T-cell (primary cell): ENCODE measurements at regions not wholly inside any gene's neighbourhood (a gene's known extent, or its start where the extent isn't known, plus 50 kb on each side); places are given as distances from the start of the nearest gene placed in this dataset.
"Not testable (repeated sequence)": the region's sequence is repeated elsewhere in the genome, so short reads cannot be mapped to it uniquely, and the experiment has no call there.

Experiments used
- ATAC-seq, 4 experiments: fragments of 200-7000 bp in 3 of 4; fragments of 150-1000 bp in 1 of 4; cut with Tn5 transposase; replicated peaks in 1 of 4; 1 replicate in 3 of 4; 2 replicates in 1 of 4; pipeline ENCODE4 v1.10.0; 2021; ENCODE audit warnings: moderate library complexity in 3 of 4, mild to moderate bottlenecking in 2 of 4, moderate number of reproducible peaks in 1 of 4
- CTCF ChIA-PET, 2 donors: fragments of 300-600 bp; sonication (Branson Sonifier 250); formaldehyde crosslinking; loops; one replicate each; lab custom pipeline; 2022; ENCODE audit warnings: antibody characterized with exemption in 2 of 2; lab: Charles Lee
- POLR2A ChIA-PET, 2 donors: fragments of 300-600 bp; sonication (Branson Sonifier 250); formaldehyde crosslinking; loops; one replicate each; lab custom pipeline; 2022; ENCODE audit warnings: antibody characterized with exemption in 2 of 2; lab: Charles Lee
- DNase-seq, 35 experiments: peaks; one replicate each; pipeline versions ENCODE4 v3.0.0 to v3.0.0-alpha.2; 2013 to 2023
- H3K27ac ChIP-seq: one replicate; pipeline ENCODE4 v1.5.1; 2013; ENCODE audit warnings: low read length
- H3K27me3 ChIP-seq, 2 experiments: replicated peaks in 1 of 2; 1 replicate in 1 of 2; 2 replicates in 1 of 2; pipeline versions ENCODE4 v1.6.1 to v1.7.0; 2013; ENCODE audit warnings: low read length in 1 of 2, mixed read lengths in 1 of 2; ENCODE audit not compliant: control insufficient read depth in 2 of 2, insufficient read depth in 2 of 2; ENCODE audit errors: extremely low read depth in 1 of 2
- H3K36me3 ChIP-seq, 2 donors: 1 replicate in 1 of 2; 2 replicates in 1 of 2; pipeline versions ENCODE4 v1.6.1 to v1.7.0; 2013; ENCODE audit warnings: low read length in 1 of 2; ENCODE audit not compliant: control insufficient read depth in 2 of 2, insufficient read depth in 1 of 2; ENCODE audit errors: extremely low read depth in 1 of 2
- H3K4me1 ChIP-seq, 2 experiments: 1 replicate in 1 of 2; 2 replicates in 1 of 2; pipeline versions ENCODE4 v1.6.1 to v1.7.0; 2013; ENCODE audit warnings: low read length in 2 of 2, mixed read lengths in 1 of 2; ENCODE audit not compliant: insufficient read depth in 2 of 2, control insufficient read depth in 1 of 2; ENCODE audit errors: extremely low read depth in 1 of 2
- H3K4me3 ChIP-seq, 2 donors: 1 replicate in 1 of 2; 2 replicates in 1 of 2; pipeline versions ENCODE4 v1.5.1 to v1.7.0; 2013; ENCODE audit warnings: mild to moderate bottlenecking in 2 of 2, low read length in 1 of 2, moderate library complexity in 1 of 2; ENCODE audit not compliant: control insufficient read depth in 1 of 2; ENCODE audit errors: extremely low read depth in 1 of 2
- H3K9me3 ChIP-seq: 2 replicates; pipeline ENCODE4 v1.7.0; 2013
- H3K27ac Mint-ChIP-seq, 2 donors: one replicate each; pipeline ENCODE4 v1.8.0; 2020 to 2021; ENCODE audit warnings: mild to moderate bottlenecking in 2 of 2, mixed read lengths in 2 of 2
- H3K27me3 Mint-ChIP-seq, 2 donors: one replicate each; pipeline ENCODE4 v1.8.0; 2021 to 2022; ENCODE audit warnings: mixed read lengths in 2 of 2
- H3K36me3 Mint-ChIP-seq: one replicate; pipeline ENCODE4 v1.8.0; 2021; ENCODE audit warnings: mixed read lengths
- H3K4me1 Mint-ChIP-seq, 3 donors: one replicate each; pipeline ENCODE4 v1.8.0; 2020 to 2022; ENCODE audit warnings: mixed read lengths in 3 of 3, mild to moderate bottlenecking in 1 of 3
- H3K4me3 Mint-ChIP-seq, 3 donors: one replicate each; pipeline ENCODE4 v1.8.0; 2020 to 2022; ENCODE audit warnings: mild to moderate bottlenecking in 3 of 3, mixed read lengths in 3 of 3, moderate library complexity in 3 of 3
- H3K9me3 Mint-ChIP-seq, 3 donors: one replicate each; pipeline ENCODE4 v1.8.0; 2020 to 2022; ENCODE audit warnings: mixed read lengths in 3 of 3
- WGBS: methylation state at CpG from one replicate; pipeline ENCODE4 v1.1.5; 2013; ENCODE audit warnings: missing lambda C conversion rate; ENCODE audit not compliant: insufficient coverage; 5-methylcytosine and 5-hydroxymethylcytosine counted together

DNA sequence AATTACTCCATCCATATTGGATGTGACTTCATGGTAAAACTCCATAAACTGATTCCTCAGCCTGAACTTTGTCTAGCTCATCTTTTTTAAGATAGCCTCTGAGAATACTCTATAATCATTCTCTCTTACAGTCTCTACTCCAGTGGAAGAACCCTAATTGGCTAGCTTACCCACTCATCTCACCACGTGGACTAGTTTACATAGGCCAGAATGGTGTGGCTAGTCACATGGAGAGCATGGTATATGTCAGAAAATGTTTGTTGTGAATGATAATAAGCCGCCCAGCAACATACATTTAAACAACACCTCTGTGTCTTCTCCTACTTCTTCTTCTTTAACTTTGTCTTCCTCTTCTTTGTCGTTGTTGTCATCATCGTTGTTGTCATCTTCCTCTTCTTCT, 389.2 kb upstream of the LRRC3B start:
- H3K4me3 ChIP-seq = no peak overlapping the region
- DNase-seq (no peak), ATAC-seq (no peak)
- no peaks in the 10 kb centered on the region for H3K9me3 ChIP-seq
- POLR2A ChIA-PET = no interaction called here
- H3K4me1 ChIP-seq = no peaks in the 10 kb centered on the region
- no peak overlapping the region for H3K4me3 Mint-ChIP-seq
- H3K27ac ChIP-seq = no peak overlapping the region
- H3K27me3 Mint-ChIP-seq = no peaks in the 10 kb centered on the region
- WGBS = 95% methylated on average over 2 of the region's 4 CpGs
- no peaks in the 10 kb centered on the region for H3K4me1 Mint-ChIP-seq
- no peaks in the 10 kb centered on the region for H3K36me3 ChIP-seq
- no peak overlapping the region for H3K27ac Mint-ChIP-seq
- CTCF ChIA-PET = no interaction called here
- peaks cover 2 to 11% (median 4%) of the 10 kb centered on the region in 3 donors for H3K9me3 Mint-ChIP-seq
- H3K27me3 ChIP-seq = no peaks in the 10 kb centered on the region
- no peaks in the 10 kb centered on the region for H3K36me3 Mint-ChIP-seq

DNA sequence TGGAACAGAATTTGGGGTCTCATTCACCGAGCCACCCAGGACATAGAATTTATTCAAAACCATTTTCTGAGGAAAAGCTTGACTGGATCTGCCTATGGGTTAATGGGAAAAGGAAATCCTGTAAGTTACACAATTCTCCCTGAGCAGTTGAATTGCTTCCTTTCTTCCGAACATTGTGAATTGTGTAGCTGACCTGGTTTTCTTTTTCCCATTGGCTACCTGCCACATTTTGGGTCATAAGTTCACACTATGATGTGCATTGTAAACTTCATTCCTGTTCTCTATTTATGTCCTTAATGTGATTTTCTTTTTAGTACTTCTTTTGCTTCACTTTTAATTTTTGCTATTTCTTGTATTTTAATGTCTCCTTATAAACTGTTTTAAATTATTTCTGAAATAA, 386.0 kb upstream of the LRRC3B start:
- H3K27ac ChIP-seq = no peak overlapping the region
- no peak overlapping the region for H3K27ac Mint-ChIP-seq
- H3K27me3 Mint-ChIP-seq = no peaks in the 10 kb centered on the region
- H3K9me3 ChIP-seq = no peaks in the 10 kb centered on the region
- ChIA-PET CTCF (no interaction called here), POLR2A (no interaction called here)
- H3K4me3 ChIP-seq = no peak overlapping the region
- ATAC-seq (no peak), DNase-seq (no peak)
- no peaks in the 10 kb centered on the region for H3K27me3 ChIP-seq
- no peaks in the 10 kb centered on the region for H3K4me1 ChIP-seq
- WGBS = no CpG with 5 or more reads among the region's 2 CpGs
- no peaks in the 10 kb centered on the region for H3K36me3 Mint-ChIP-seq
- H3K9me3 Mint-ChIP-seq = peaks cover 0 to 14% (median 2%) of the 10 kb centered on the region in 3 donors
- no peak overlapping the region for H3K4me3 Mint-ChIP-seq
- no peaks in the 10 kb centered on the region for H3K36me3 ChIP-seq
- H3K4me1 Mint-ChIP-seq = no peaks in the 10 kb centered on the region

DNA sequence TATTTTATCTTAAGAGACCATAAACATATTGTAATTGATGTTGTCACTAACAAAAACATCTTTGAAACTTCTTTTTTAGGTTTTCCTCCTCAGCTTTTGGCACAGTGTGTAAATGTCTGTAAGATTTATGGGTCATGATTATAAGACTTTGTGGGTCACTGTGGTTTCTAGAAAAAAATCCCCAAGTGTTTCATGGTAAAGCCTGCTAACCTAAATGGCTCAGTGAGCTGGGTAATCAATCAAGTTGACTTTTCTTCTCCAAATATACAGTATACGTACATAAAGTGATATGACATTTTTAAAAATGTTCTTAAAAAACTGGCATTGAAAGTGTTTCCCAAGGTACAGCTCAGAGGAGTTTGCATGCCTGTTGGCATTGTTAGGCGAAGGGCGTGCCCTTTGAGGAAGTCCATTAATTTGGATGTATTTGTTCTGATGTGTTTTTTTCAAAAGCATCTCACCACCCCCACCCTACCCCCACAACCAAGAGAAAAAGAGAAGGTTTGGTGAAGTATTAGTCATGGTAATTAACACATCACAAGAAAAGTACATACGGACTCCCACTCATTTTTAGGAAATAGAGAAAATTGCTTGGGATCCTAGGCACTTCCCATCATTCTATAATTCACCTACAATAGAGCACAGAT, 385.4 kb upstream of the LRRC3B start:
- Histone ChIP-seq H3K4me1 (no peaks in the 10 kb centered on the region), H3K4me3 (no peak overlapping the region), H3K27me3 (no peaks in the 10 kb centered on the region), H3K9me3 (no peaks in the 10 kb centered on the region), H3K27ac (no peak overlapping the region), H3K36me3 (no peaks in the 10 kb centered on the region)
- Mint-ChIP-seq H3K4me1 (no peaks in the 10 kb centered on the region), H3K27ac (no peak overlapping the region), H3K9me3 (peaks cover 3 to 16% (median 4%) of the 10 kb centered on the region in 3 donors), H3K27me3 (no peaks in the 10 kb centered on the region), H3K36me3 (no peaks in the 10 kb centered on the region), H3K4me3 (no peak overlapping the region)
- POLR2A ChIA-PET = no interaction called here
- CTCF ChIA-PET = no interaction called here
- whole genome bisulfite sequencing = no CpG with 5 or more reads among the region's 4 CpGs
- DNase-seq (no peak), ATAC-seq (no peak)

DNA sequence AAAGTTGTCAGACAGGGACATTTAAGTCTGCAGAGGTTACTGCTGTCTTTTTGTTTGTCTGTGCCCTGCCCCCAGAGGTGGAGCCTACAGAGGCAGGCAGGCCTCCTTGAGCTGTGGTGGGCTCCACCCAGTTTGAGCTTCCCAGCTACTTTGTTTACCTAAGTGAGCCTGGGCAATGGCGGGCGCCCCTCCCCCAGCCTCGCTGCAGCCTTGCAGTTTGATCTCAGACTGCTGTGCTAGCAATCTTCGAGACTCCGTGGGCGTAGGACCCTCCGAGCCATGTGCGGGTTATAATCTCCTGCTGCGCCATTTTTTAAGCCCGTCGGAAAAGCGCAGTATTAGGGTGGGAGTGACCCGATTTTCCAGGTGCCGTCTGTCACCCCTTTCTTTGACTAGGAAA, 378.0 kb upstream of the LRRC3B start:
- H3K27ac Mint-ChIP-seq = not testable (repeated sequence)

DNA sequence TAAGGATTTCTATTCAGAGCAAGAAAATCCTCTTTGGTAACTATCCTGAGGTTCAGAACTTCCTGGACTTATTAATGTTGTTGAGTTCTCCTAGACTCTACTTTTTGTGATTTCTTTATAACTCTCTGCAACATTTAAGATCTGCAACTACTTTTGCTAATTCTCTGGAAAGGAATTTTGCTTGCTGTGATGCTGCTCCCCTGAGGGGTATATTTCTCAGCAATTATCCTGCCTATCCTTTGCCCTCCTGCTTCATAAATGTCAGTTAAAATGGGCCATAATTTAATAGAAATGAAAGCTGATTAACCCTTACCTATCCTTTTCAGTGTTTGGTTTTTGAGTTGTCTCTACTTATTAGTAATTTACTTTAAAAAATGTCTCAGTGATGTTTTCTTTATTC, 377.3 kb upstream of the LRRC3B start:
- H3K27me3 Mint-ChIP-seq = no peaks in the 10 kb centered on the region
- no peaks in the 10 kb centered on the region for H3K9me3 ChIP-seq
- DNase-seq (no peak), ATAC-seq (no peak)
- H3K36me3 ChIP-seq = no peaks in the 10 kb centered on the region
- no peaks in the 10 kb centered on the region for H3K27me3 ChIP-seq
- H3K4me1 Mint-ChIP-seq = no peaks in the 10 kb centered on the region
- POLR2A ChIA-PET = no interaction called here
- no peaks in the 10 kb centered on the region for H3K36me3 Mint-ChIP-seq
- CTCF ChIA-PET = no interaction called here
- no peak overlapping the region for H3K27ac ChIP-seq
- no peak overlapping the region for H3K4me3 ChIP-seq
- H3K9me3 Mint-ChIP-seq = peaks cover 3 to 10% (median 4%) of the 10 kb centered on the region in 3 donors
- H3K27ac Mint-ChIP-seq = no peak overlapping the region
- no peaks in the 10 kb centered on the region for H3K4me1 ChIP-seq
- H3K4me3 Mint-ChIP-seq = no peak overlapping the region

More for the DNA sequence above, 378.0 kb upstream of the LRRC3B start:
- POLR2A ChIA-PET, CTCF ChIA-PET, H3K27me3 ChIP-seq, H3K4me3 ChIP-seq, H3K4me1 ChIP-seq, H3K27me3 Mint-ChIP-seq, H3K4me3 Mint-ChIP-seq, H3K4me1 Mint-ChIP-seq, DNase-seq, H3K36me3 Mint-ChIP-seq, H3K9me3 ChIP-seq, H3K36me3 ChIP-seq, ATAC-seq, H3K27ac ChIP-seq: not testable (repeated sequence)
- peaks cover 3 to 10% (median 4%) of the 10 kb centered on the region in 3 donors for H3K9me3 Mint-ChIP-seq
- no CpG with 5 or more reads among the region's 14 CpGs for WGBS

DNA sequence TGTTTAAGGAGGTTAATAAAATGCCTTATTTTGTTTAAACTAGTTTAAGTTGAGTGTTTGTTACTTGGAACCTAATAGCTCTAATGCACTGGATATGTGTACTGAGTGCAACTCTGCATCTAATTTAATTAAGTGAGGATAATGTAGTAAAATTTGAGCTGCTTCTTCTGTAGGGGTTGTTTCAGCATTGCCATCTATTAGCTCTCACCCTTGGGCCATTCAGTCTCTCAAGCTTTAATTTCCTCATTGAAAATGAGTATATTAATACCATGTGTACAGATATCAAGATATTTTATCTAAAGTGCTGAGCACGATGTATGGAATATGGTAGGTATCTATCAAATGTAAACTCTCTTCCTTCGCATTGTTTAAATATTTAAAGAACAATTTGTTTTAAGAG, 375.7 kb upstream of the LRRC3B start:
- ChIA-PET POLR2A (no interaction called here), CTCF (no interaction called here)
- no CpG with 5 or more reads among the region's 2 CpGs for WGBS

DNA sequence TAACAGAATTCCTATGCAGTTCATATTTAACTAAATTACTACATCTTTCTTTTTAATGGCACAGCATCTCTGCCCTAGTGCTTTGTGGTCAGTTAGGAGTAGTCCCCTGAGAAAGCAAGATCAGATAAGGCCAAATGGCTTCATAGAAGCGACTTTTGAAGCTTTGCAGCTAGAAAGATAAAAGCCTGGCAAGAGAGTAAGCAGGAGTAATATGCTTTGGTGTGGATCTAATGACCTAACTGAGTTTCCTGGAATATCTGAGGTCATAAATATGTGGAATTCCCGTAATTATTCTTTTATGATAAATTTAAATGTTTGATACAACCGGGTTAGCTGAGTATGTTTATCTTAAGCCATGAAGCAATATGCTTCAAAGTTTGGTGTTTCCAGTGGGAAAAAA, 374.9 kb upstream of the LRRC3B start:
- Histone ChIP-seq H3K27ac (no peak overlapping the region), H3K4me3 (no peak overlapping the region), H3K27me3 (no peaks in the 10 kb centered on the region), H3K9me3 (no peaks in the 10 kb centered on the region), H3K36me3 (no peaks in the 10 kb centered on the region), H3K4me1 (no peaks in the 10 kb centered on the region)
- 22% methylated on average over 1 of the region's 3 CpGs for WGBS
- H3K4me1 Mint-ChIP-seq = no peaks in the 10 kb centered on the region
- peaks cover 0 to 3% (median 0%) of the 10 kb centered on the region in 3 donors for H3K9me3 Mint-ChIP-seq
- DNase-seq (no peak), ATAC-seq (no peak)
- H3K4me3 Mint-ChIP-seq = no peak overlapping the region
- H3K36me3 Mint-ChIP-seq = no peaks in the 10 kb centered on the region
- H3K27me3 Mint-ChIP-seq = no peaks in the 10 kb centered on the region
- H3K27ac Mint-ChIP-seq = no peak overlapping the region
- POLR2A ChIA-PET = no interaction called here
- CTCF ChIA-PET = no interaction called here

More for the DNA sequence above, 375.7 kb upstream of the LRRC3B start:
- no peaks in the 10 kb centered on the region for H3K27me3 Mint-ChIP-seq
- peaks cover 3 to 10% (median 4%) of the 10 kb centered on the region in 3 donors for H3K9me3 Mint-ChIP-seq
- no peaks in the 10 kb centered on the region for H3K9me3 ChIP-seq
- no peak overlapping the region for H3K27ac ChIP-seq
- H3K4me3 ChIP-seq = no peak overlapping the region
- no peak for DNase-seq
- no peak overlapping the region for H3K27ac Mint-ChIP-seq
- H3K4me1 Mint-ChIP-seq = no peaks in the 10 kb centered on the region
- H3K4me1 ChIP-seq = no peaks in the 10 kb centered on the region
- H3K36me3 Mint-ChIP-seq = no peaks in the 10 kb centered on the region
- ATAC-seq = no peak
- H3K27me3 ChIP-seq = no peaks in the 10 kb centered on the region
- no peaks in the 10 kb centered on the region for H3K36me3 ChIP-seq
- no peak overlapping the region for H3K4me3 Mint-ChIP-seq
